CD4-positive, CD25-positive, alpha-beta regulatory T cell (primary cell): ENCODE measurements at regions not wholly inside any gene's neighbourhood (a gene's known extent, or its start where the extent isn't known, plus 50 kb on each side); places are given as distances from the start of the nearest gene placed in this dataset.
"Not testable (repeated sequence)": the region's sequence is repeated elsewhere in the genome, so short reads cannot be mapped to it uniquely, and the experiment has no call there.

ENCODE experiments used
- ATAC-seq, 2 donors: fragments of 150-1000 bp; cut with Tn5 transposase; one replicate each; pipeline ENCODE4 v1.10.0; 2021; ENCODE audit warnings: low read depth in 2 of 2, moderate number of reproducible peaks in 2 of 2, moderate library complexity in 1 of 2
- DNase-seq, 3 donors: peaks; one replicate each; pipeline versions ENCODE4 v3.0.0 to v3.0.0-alpha.2; 2012 to 2022; ENCODE audit warnings: mixed read lengths in 1 of 3
- H3K27ac ChIP-seq: one replicate; pipeline ENCODE4 v1.7.0; 2013; ENCODE audit warnings: mild to moderate bottlenecking, low read length; ENCODE audit not compliant: insufficient read depth, poor library complexity, severe bottlenecking
- H3K27me3 ChIP-seq: one replicate; pipeline ENCODE4 v1.7.0; 2013; ENCODE audit warnings: low read length; ENCODE audit not compliant: control insufficient read depth, insufficient read depth
- H3K36me3 ChIP-seq: one replicate; pipeline ENCODE4 v1.7.0; 2013; ENCODE audit warnings: mild to moderate bottlenecking, low read length, moderate library complexity; ENCODE audit not compliant: control insufficient read depth, insufficient read depth
- H3K4me1 ChIP-seq: 2 replicates; pipeline ENCODE4 v1.7.0; 2013; ENCODE audit warnings: mild to moderate bottlenecking, low read length; ENCODE audit not compliant: insufficient read depth, control insufficient read depth, poor library complexity, severe bottlenecking
- H3K4me3 ChIP-seq: one replicate; pipeline ENCODE4 v1.7.0; 2013; ENCODE audit warnings: low read depth, mild to moderate bottlenecking, low read length, moderate library complexity
- H3K9me3 ChIP-seq, 2 experiments: 1 replicate in 1 of 2; 2 replicates in 1 of 2; pipeline ENCODE4 v1.7.0; 2013; ENCODE audit warnings: low read length in 2 of 2, mild to moderate bottlenecking in 1 of 2, moderate library complexity in 1 of 2; ENCODE audit not compliant: control insufficient read depth in 2 of 2
- H3K27ac Mint-ChIP-seq, 3 donors: one replicate each; pipeline ENCODE4 v1.8.0; 2020 to 2022; ENCODE audit warnings: mild to moderate bottlenecking in 3 of 3, mixed read lengths in 3 of 3, moderate library complexity in 2 of 3
- H3K27me3 Mint-ChIP-seq: one replicate; pipeline ENCODE4 v1.8.0; 2022; ENCODE audit warnings: mild to moderate bottlenecking, mixed read lengths
- H3K36me3 Mint-ChIP-seq: one replicate; pipeline ENCODE4 v1.8.0; 2020; ENCODE audit warnings: mixed read lengths
- H3K4me1 Mint-ChIP-seq, 4 donors: one replicate each; pipeline ENCODE4 v1.8.0; 2020 to 2022; ENCODE audit warnings: mixed read lengths in 4 of 4, mild to moderate bottlenecking in 1 of 4
- H3K4me3 Mint-ChIP-seq, 4 donors: one replicate each; pipeline ENCODE4 v1.8.0; 2020 to 2022; ENCODE audit warnings: mild to moderate bottlenecking in 4 of 4, mixed read lengths in 4 of 4, moderate library complexity in 3 of 4
- H3K9me3 Mint-ChIP-seq, 7 donors: one replicate each; pipeline ENCODE4 v1.8.0; 2020 to 2022; ENCODE audit warnings: mixed read lengths in 7 of 7, mild to moderate bottlenecking in 3 of 7, moderate library complexity in 2 of 7

DNA sequence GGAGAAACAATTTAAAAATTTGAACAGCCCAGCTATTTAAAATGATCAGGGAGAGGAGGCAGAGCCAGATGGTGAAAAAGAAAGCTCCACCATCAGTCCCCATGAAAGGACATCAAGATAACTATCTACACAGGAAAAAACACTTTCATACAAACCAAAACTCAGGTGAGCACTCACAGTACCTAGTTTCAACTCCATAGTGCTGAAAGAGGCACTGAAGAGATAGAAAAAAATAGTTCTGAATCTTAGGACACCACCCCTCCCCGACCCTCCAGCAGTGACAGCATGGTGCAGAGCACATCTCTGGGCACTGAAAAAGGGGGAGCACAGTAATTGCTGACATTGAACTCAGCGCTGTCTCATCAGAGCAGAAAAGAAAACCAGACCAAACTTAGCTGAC lies 732.9 kb downstream of the CETN3 start:
- H3K4me1 Mint-ChIP-seq = no peaks in the 10 kb centered on the region
- H3K36me3 Mint-ChIP-seq = no peaks in the 10 kb centered on the region
- H3K4me3 Mint-ChIP-seq = no peak overlapping the region

DNA sequence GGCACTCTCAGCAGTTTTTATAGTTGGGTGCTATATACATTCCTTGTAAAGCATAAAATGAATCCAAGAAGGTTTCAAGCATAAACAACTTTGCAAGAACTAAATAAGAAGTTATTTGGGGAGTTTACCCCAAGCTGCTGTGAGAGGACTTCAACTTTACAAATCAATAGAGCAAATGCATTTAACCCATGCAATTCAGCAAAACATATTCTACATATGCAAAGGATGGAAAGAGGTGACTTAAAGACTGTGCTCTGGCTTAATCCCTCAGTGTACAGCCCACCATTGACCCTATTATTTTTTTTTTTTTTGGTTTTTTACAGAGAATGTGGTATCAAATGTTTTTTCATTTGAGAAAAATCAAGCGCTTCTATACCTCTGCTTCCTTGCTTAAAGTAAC lies 736.5 kb downstream of the CETN3 start:
- Mint-ChIP-seq H3K27ac (no peak overlapping the region), H3K36me3 (no peaks in the 10 kb centered on the region), H3K4me1 (no peaks in the 10 kb centered on the region), H3K4me3 (no peak overlapping the region), H3K27me3 (peaks cover 4% of the 10 kb centered on the region), H3K9me3 (peaks cover 0 to 4% (median 3%) of the 10 kb centered on the region in 7 donors)
- H3K36me3 ChIP-seq = no peaks in the 10 kb centered on the region
- H3K4me3 ChIP-seq = no peak overlapping the region
- H3K9me3 ChIP-seq = peaks cover 0 to 7% of the 10 kb centered on the region in 2 experiments
- no peak for DNase-seq
- no peak for ATAC-seq
- H3K4me1 ChIP-seq = no peaks in the 10 kb centered on the region
- H3K27ac ChIP-seq = no peak overlapping the region
- H3K27me3 ChIP-seq = no peaks in the 10 kb centered on the region

More for the DNA sequence above, 732.9 kb downstream of the CETN3 start:
- no peak for DNase-seq
- Histone ChIP-seq H3K36me3 (no peaks in the 10 kb centered on the region), H3K4me1 (no peaks in the 10 kb centered on the region), H3K27ac (no peak overlapping the region), H3K27me3 (no peaks in the 10 kb centered on the region), H3K4me3 (no peak overlapping the region), H3K9me3 (peaks cover 0 to 7% of the 10 kb centered on the region in 2 experiments)
- no peak overlapping the region for H3K27ac Mint-ChIP-seq
- no peak for ATAC-seq
- H3K9me3 Mint-ChIP-seq = peaks cover 2 to 23% (median 3%) of the 10 kb centered on the region in 7 donors
- H3K27me3 Mint-ChIP-seq = peaks cover 4% of the 10 kb centered on the region

GRCh38 chr5:89668821-89669220 lies 740.7 kb downstream of the CETN3 start:
- H3K27ac ChIP-seq = no peak overlapping the region
- H3K27me3 ChIP-seq = no peaks in the 10 kb centered on the region
- H3K4me3 ChIP-seq = no peak overlapping the region
- Mint-ChIP-seq H3K27ac (no peak overlapping the region), H3K36me3 (no peaks in the 10 kb centered on the region), H3K4me1 (no peaks in the 10 kb centered on the region), H3K9me3 (peaks cover 0 to 13% (median 0%) of the 10 kb centered on the region in 7 donors), H3K4me3 (no peak overlapping the region), H3K27me3 (peaks cover 4% of the 10 kb centered on the region)
- no peak for ATAC-seq
- H3K36me3 ChIP-seq = no peaks in the 10 kb centered on the region
- DNase-seq = no peak
- H3K4me1 ChIP-seq = no peaks in the 10 kb centered on the region
- H3K9me3 ChIP-seq = peaks cover 0 to 2% of the 10 kb centered on the region in 2 experiments

- H3K27ac Mint-ChIP-seq = no peak overlapping the region
- no peak overlapping the region for H3K4me3 Mint-ChIP-seq
- H3K27me3 Mint-ChIP-seq = no peaks in the 10 kb centered on the region
- no peaks in the 10 kb centered on the region for H3K36me3 Mint-ChIP-seq
- no peaks in the 10 kb centered on the region for H3K4me1 ChIP-seq
- H3K9me3 Mint-ChIP-seq = peaks cover 0 to 16% (median 2%) of the 10 kb centered on the region in 7 donors
- peaks cover 0 to 2% of the 10 kb centered on the region in 2 experiments for H3K9me3 ChIP-seq
- no peaks in the 10 kb centered on the region for H3K36me3 ChIP-seq
- no peak overlapping the region for H3K4me3 ChIP-seq
- ATAC-seq = no peak
- no peaks in the 10 kb centered on the region for H3K4me1 Mint-ChIP-seq
- no peaks in the 10 kb centered on the region for H3K27me3 ChIP-seq
- no peak for DNase-seq
- H3K27ac ChIP-seq = no peak overlapping the region
Observed at GRCh38 chr5:89662499-89662898, 747.1 kb downstream of the CETN3 start.

GRCh38 chr5:89638871-89639270 lies 755.9 kb upstream of the MEF2C start:
- no peak overlapping the region for H3K4me3 ChIP-seq
- Mint-ChIP-seq H3K36me3 (no peaks in the 10 kb centered on the region), H3K9me3 (peaks cover 0 to 23% (median 7%) of the 10 kb centered on the region in 7 donors), H3K4me3 (no peak overlapping the region), H3K27me3 (no peaks in the 10 kb centered on the region), H3K4me1 (no peaks in the 10 kb centered on the region), H3K27ac (no peak overlapping the region)
- no peak overlapping the region for H3K27ac ChIP-seq
- ATAC-seq (no peak), DNase-seq (no peak)
- H3K36me3 ChIP-seq = no peaks in the 10 kb centered on the region
- H3K9me3 ChIP-seq = peaks cover 0 to 6% of the 10 kb centered on the region in 2 experiments
- H3K27me3 ChIP-seq = no peaks in the 10 kb centered on the region
- H3K4me1 ChIP-seq = no peaks in the 10 kb centered on the region

- peaks cover 0 to 32% (median 8%) of the 10 kb centered on the region in 7 donors for H3K9me3 Mint-ChIP-seq
- not testable (repeated sequence) for H3K9me3 ChIP-seq, H3K4me3 Mint-ChIP-seq, H3K27me3 ChIP-seq, H3K36me3 Mint-ChIP-seq, DNase-seq, ATAC-seq, H3K27ac Mint-ChIP-seq, H3K4me1 Mint-ChIP-seq, H3K27ac ChIP-seq, H3K4me3 ChIP-seq, H3K36me3 ChIP-seq, H3K4me1 ChIP-seq, H3K27me3 Mint-ChIP-seq
Observed at GRCh38 chr5:89634176-89634575, 751.2 kb upstream of the MEF2C start.

DNA sequence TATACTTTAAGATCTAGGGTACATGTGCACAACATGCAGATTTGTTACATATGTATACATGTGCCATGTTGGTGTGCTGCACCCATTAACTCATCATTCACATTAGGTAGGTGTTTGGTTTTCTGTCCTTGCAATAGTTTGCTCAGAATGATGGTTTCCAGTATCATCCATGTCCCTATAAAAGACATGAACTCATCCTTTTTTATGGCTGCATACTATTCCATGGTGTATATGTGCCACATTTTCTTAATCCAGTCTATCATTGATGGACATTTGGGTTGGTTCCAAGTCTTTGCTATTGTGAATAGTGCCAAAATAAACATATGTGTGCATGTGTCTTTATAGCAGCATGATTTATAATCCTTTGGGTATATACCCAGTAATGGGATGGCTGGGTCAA lies 747.1 kb upstream of the MEF2C start:
- not testable (repeated sequence) for H3K27me3 ChIP-seq, H3K27me3 Mint-ChIP-seq, DNase-seq, H3K4me1 ChIP-seq, ATAC-seq, H3K4me3 ChIP-seq, H3K36me3 Mint-ChIP-seq, H3K27ac Mint-ChIP-seq, H3K27ac ChIP-seq, H3K4me1 Mint-ChIP-seq, H3K4me3 Mint-ChIP-seq, H3K36me3 ChIP-seq, H3K9me3 ChIP-seq
- H3K9me3 Mint-ChIP-seq = peaks cover 0 to 39% (median 10%) of the 10 kb centered on the region in 7 donors

DNA sequence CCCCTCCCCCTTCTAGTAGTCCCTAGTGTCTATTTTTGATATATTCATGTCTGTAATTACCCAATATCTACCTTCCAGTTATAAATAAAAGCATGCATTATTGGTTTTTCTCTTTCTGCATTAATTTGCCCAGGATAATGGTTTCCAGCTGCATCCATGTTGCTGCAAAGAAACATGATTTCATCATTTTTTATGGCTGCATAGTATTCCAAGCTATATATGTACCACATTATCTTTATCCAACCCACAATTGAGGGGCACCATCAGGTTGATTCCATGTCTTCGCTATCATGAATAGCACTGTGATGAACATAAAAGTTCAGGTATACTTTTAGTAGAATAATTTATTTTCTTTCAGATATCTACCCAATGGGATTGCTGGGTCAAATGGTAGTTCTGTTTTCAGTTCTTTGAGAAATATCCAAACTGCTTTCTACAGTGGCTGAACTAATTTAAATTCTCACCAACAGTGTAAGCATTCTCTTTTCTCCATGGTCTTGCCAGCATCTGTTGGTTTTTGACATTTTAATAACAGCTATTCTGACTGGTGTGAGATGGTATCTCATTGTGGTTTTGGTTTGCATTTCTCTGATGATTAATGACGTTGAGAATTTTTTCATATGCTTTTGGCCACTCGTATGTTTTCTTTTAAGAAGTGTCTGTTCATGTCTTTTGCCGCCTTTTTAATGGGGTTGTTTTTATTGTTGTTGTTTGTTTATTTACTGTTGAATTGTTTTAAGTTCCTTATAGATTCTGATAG lies 746.1 kb upstream of the MEF2C start:
- no peaks in the 10 kb centered on the region for H3K27me3 ChIP-seq
- H3K9me3 Mint-ChIP-seq = peaks cover 0 to 34% (median 6%) of the 10 kb centered on the region in 7 donors
- no peaks in the 10 kb centered on the region for H3K36me3 Mint-ChIP-seq
- H3K4me3 ChIP-seq = no peak overlapping the region
- no peak overlapping the region for H3K4me3 Mint-ChIP-seq
- DNase-seq = no peak
- H3K36me3 ChIP-seq = no peaks in the 10 kb centered on the region
- H3K9me3 ChIP-seq = no peaks in the 10 kb centered on the region
- H3K27ac Mint-ChIP-seq = no peak overlapping the region
- H3K4me1 Mint-ChIP-seq = no peaks in the 10 kb centered on the region
- H3K27me3 Mint-ChIP-seq = no peaks in the 10 kb centered on the region
- H3K4me1 ChIP-seq = no peaks in the 10 kb centered on the region
- ATAC-seq = no peak
- no peak overlapping the region for H3K27ac ChIP-seq
